ENCODE measurements at regions not wholly inside any gene's neighbourhood (a gene's known extent, or its start where the extent isn't known, plus 50 kb on each side); places are given as distances from the start of the nearest gene placed in this dataset.
"Not testable (repeated sequence)": the region's sequence is repeated elsewhere in the genome, so short reads cannot be mapped to it uniquely, and the experiment has no call there.

- no peak for DNase-seq (ENCODE audit: low spot score)
Observed at GRCh38 chr15:96181873-96182301, 148.6 kb upstream of the NR2F2 start.

- DNase-seq (ENCODE audit: low spot score) = no peak
Observed at GRCh38 chr15:96182736-96183513, 147.6 kb upstream of the NR2F2 start.

GRCh38 chr15:96183514-96183850 is 147.0 kb upstream of the NR2F2 start:
- DNase-seq (ENCODE audit: low spot score) = no peak

- DNase-seq (ENCODE audit: low spot score) = no peak
Observed at GRCh38 chr15:96183867-96184266, 146.6 kb upstream of the NR2F2 start.

- DNase-seq (ENCODE audit: low spot score) = no peak
Observed at GRCh38 chr15:96184297-96184696, 146.2 kb upstream of the NR2F2 start.

GRCh38 chr15:96186105-96186504 is 144.4 kb upstream of the NR2F2 start:
- DNase-seq (ENCODE audit: low spot score) = no peak

GRCh38 chr15:96187341-96188305 is 142.9 kb upstream of the NR2F2 start:
- DNase-seq (ENCODE audit: low spot score) = no peak

- no peak for DNase-seq (ENCODE audit: low spot score)
Observed at GRCh38 chr15:96197721-96198120, 132.8 kb upstream of the NR2F2 start.

GRCh38 chr15:96199111-96199510 is 131.4 kb upstream of the NR2F2 start:
- DNase-seq (ENCODE audit: low spot score) = no peak

GRCh38 chr15:96200357-96200967 is 130.0 kb upstream of the NR2F2 start:
- no peak for DNase-seq (ENCODE audit: low spot score)

GRCh38 chr15:96201696-96202095 is 128.8 kb upstream of the NR2F2 start:
- no peak for DNase-seq (ENCODE audit: low spot score)

GRCh38 chr15:96205588-96205987 is 124.9 kb upstream of the NR2F2 start:
- DNase-seq (ENCODE audit: low spot score) = not testable (repeated sequence)

- no peak for DNase-seq (ENCODE audit: low spot score)
Observed at GRCh38 chr15:96207377-96208006, 123.0 kb upstream of the NR2F2 start.

GRCh38 chr15:96209285-96209735 is 121.2 kb upstream of the NR2F2 start:
- no peak for DNase-seq (ENCODE audit: low spot score)

GRCh38 chr15:96213045-96213444 is 117.5 kb upstream of the NR2F2 start:
- no peak for DNase-seq (ENCODE audit: low spot score)

GRCh38 chr15:96213896-96214295 is 116.6 kb upstream of the NR2F2 start:
- no peak for DNase-seq (ENCODE audit: low spot score)

- DNase-seq (ENCODE audit: low spot score) = not testable (repeated sequence)
Observed at GRCh38 chr15:96216481-96216880, 114.0 kb upstream of the NR2F2 start.

GRCh38 chr15:96217983-96218382 is 112.5 kb upstream of the NR2F2 start:
- no peak for DNase-seq (ENCODE audit: low spot score)

GRCh38 chr15:96218623-96219455 is 111.7 kb upstream of the NR2F2 start:
- DNase-seq (ENCODE audit: low spot score) = no peak

- DNase-seq (ENCODE audit: low spot score) = no peak
Observed at GRCh38 chr15:96219681-96220080, 110.8 kb upstream of the NR2F2 start.

GRCh38 chr15:96220657-96221056 is 109.8 kb upstream of the NR2F2 start:
- DNase-seq (ENCODE audit: low spot score) = no peak

Measured in COLO829 (cell line).